GM21526 (cell line): ENCODE measurements at regions not wholly inside any gene's neighbourhood (a gene's known extent, or its start where the extent isn't known, plus 50 kb on each side); places are given as distances from the start of the nearest gene placed in this dataset.
"Not testable (repeated sequence)": the region's sequence is repeated elsewhere in the genome, so short reads cannot be mapped to it uniquely, and the experiment has no call there.

ENCODE experiments used
- ATAC-seq: cut with Tn5 transposase; IDR thresholded peaks from one replicate; pipeline ENCODE4 v1.9.1; 2021; ENCODE audit warnings: moderate library complexity; ENCODE audit not compliant: unreplicated experiment, low FRiP score

- no peak for ATAC-seq
Measured at GRCh38 chr10:53236941-53237340, 464.4 kb upstream of the MBL2 start.

- no peak for ATAC-seq
Measured at GRCh38 chr10:53233749-53234148, 461.2 kb upstream of the MBL2 start.

GRCh38 chr10:53230651-53231050 lies 458.1 kb upstream of the MBL2 start:
- ATAC-seq: no peak

- no peak for ATAC-seq
Measured at GRCh38 chr10:53223851-53224250, 451.3 kb upstream of the MBL2 start.

- no peak for ATAC-seq
Measured at GRCh38 chr10:53222806-53223205, 450.2 kb upstream of the MBL2 start.

GRCh38 chr10:53209944-53210611 lies 437.5 kb upstream of the MBL2 start:
- no peak for ATAC-seq

- no peak for ATAC-seq
Measured at GRCh38 chr10:53183733-53184132, 411.1 kb upstream of the MBL2 start.

- ATAC-seq: no peak
Measured at GRCh38 chr10:53177468-53177867, 404.9 kb upstream of the MBL2 start.

- no peak for ATAC-seq
Measured at GRCh38 chr10:53166325-53166724, 393.7 kb upstream of the MBL2 start.

GRCh38 chr10:53162856-53163255 lies 390.3 kb upstream of the MBL2 start:
- no peak for ATAC-seq

- ATAC-seq: no peak
Measured at GRCh38 chr10:53161231-53161630, 388.6 kb upstream of the MBL2 start.

- not testable (repeated sequence) for ATAC-seq
Measured at GRCh38 chr10:53155674-53156073, 383.1 kb upstream of the MBL2 start.

GRCh38 chr10:53153831-53154230 lies 381.2 kb upstream of the MBL2 start:
- ATAC-seq: no peak

- no peak for ATAC-seq
Measured at GRCh38 chr10:53140506-53140905, 367.9 kb upstream of the MBL2 start.

GRCh38 chr10:53135897-53136253 lies 363.3 kb upstream of the MBL2 start:
- no peak for ATAC-seq

- no peak for ATAC-seq
Measured at GRCh38 chr10:53135213-53135896, 362.8 kb upstream of the MBL2 start.

- ATAC-seq: no peak
Measured at GRCh38 chr10:53134050-53134449, 361.5 kb upstream of the MBL2 start.

- ATAC-seq: no peak
Measured at GRCh38 chr10:53130337-53130736, 357.8 kb upstream of the MBL2 start.

- ATAC-seq: no peak
Measured at GRCh38 chr10:53127686-53128085, 355.1 kb upstream of the MBL2 start.

GRCh38 chr10:53123311-53123710 lies 350.7 kb upstream of the MBL2 start:
- ATAC-seq: no peak

- ATAC-seq: no peak
Measured at GRCh38 chr10:53122281-53122680, 349.7 kb upstream of the MBL2 start.

- ATAC-seq: no peak
Measured at GRCh38 chr10:53115660-53116059, 343.1 kb upstream of the MBL2 start.
